Fibroblast of lung (primary cell): ENCODE measurements at regions not wholly inside any gene's neighbourhood (a gene's known extent, or its start where the extent isn't known, plus 50 kb on each side); places are given as distances from the start of the nearest gene placed in this dataset.

ENCODE experiments used
- EZH2 ChIP-seq: IDR thresholded peaks from 2 replicates; pipeline ENCODE4 v1.5.1; 2012; ENCODE audit warnings: low read length, control low read depth, mild to moderate bottlenecking; ENCODE audit errors: missing control alignments
- TF ChIP-seq, protein P1 (sequence below), 2 donors: IDR thresholded peaks in 1 of 2; conservative IDR thresholded peaks in 1 of 2; 1 replicate in 1 of 2; 2 replicates in 1 of 2; pipeline ENCODE4 v1.5.1; 2011 to 2012; ENCODE audit warnings: low read length in 2 of 2, control low read depth in 1 of 2, inconsistent platforms in 1 of 2, low read depth in 1 of 2, mild to moderate bottlenecking in 1 of 2

- TF ChIP-seq, protein P1, sequence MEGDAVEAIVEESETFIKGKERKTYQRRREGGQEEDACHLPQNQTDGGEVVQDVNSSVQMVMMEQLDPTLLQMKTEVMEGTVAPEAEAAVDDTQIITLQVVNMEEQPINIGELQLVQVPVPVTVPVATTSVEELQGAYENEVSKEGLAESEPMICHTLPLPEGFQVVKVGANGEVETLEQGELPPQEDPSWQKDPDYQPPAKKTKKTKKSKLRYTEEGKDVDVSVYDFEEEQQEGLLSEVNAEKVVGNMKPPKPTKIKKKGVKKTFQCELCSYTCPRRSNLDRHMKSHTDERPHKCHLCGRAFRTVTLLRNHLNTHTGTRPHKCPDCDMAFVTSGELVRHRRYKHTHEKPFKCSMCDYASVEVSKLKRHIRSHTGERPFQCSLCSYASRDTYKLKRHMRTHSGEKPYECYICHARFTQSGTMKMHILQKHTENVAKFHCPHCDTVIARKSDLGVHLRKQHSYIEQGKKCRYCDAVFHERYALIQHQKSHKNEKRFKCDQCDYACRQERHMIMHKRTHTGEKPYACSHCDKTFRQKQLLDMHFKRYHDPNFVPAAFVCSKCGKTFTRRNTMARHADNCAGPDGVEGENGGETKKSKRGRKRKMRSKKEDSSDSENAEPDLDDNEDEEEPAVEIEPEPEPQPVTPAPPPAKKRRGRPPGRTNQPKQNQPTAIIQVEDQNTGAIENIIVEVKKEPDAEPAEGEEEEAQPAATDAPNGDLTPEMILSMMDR (conservative IDR thresholded peaks at IDR 0.05 in 1 of 2, IDR thresholded peaks at IDR 0.05 in 1 of 2; ENCODE audit: low read depth in 1 of 2, low read length in 2 of 2) = no peak
- no peak for TF ChIP-seq EZH2
Measured at GRCh38 chr10:125329056-125329455, 168.7 kb upstream of the CTBP2 start.
